ENCODE measurements at regions not wholly inside any gene's neighbourhood (a gene's known extent, or its start where the extent isn't known, plus 50 kb on each side); places are given as distances from the start of the nearest gene placed in this dataset.

DNA sequence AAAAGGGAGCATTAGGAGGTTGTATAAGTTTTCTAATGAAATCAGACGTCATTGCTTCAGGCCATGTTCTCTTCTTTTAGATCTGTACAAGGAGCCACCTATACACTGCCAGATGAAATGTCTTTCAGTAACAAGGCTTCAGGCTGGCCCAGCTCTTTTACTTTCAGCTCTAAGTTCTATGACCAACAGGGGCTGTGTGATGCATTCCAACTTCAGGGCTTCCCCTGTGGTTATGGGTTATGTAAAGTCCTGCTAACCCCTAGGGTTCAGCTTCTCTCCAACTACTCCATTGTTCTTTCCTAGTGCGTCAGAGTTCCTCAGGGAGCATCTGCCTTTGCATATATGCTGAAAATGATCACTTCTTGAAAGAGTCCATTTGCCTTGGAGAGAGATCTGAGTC, 79.4 kb upstream of the TTC29 start:
- TF ChIP-seq, protein P1, sequence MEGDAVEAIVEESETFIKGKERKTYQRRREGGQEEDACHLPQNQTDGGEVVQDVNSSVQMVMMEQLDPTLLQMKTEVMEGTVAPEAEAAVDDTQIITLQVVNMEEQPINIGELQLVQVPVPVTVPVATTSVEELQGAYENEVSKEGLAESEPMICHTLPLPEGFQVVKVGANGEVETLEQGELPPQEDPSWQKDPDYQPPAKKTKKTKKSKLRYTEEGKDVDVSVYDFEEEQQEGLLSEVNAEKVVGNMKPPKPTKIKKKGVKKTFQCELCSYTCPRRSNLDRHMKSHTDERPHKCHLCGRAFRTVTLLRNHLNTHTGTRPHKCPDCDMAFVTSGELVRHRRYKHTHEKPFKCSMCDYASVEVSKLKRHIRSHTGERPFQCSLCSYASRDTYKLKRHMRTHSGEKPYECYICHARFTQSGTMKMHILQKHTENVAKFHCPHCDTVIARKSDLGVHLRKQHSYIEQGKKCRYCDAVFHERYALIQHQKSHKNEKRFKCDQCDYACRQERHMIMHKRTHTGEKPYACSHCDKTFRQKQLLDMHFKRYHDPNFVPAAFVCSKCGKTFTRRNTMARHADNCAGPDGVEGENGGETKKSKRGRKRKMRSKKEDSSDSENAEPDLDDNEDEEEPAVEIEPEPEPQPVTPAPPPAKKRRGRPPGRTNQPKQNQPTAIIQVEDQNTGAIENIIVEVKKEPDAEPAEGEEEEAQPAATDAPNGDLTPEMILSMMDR (IDR thresholded peaks at IDR 0.05; ENCODE audit: poor library complexity): no peak
- TF ChIP-seq EZH2phosphoT487 (IDR thresholded peaks at IDR 0.05; ENCODE audit: low read depth, severe bottlenecking, unreplicated experiment): no peak
